Sigmoid colon (tissue), 4 donors: ENCODE measurements at regions not wholly inside any gene's neighbourhood (a gene's known extent, or its start where the extent isn't known, plus 50 kb on each side); places are given as distances from the start of the nearest gene placed in this dataset.

Source experiments
- EP300 ChIP-seq, 4 donors: sonication (generic); formaldehyde crosslinking; IDR thresholded peaks; one replicate each; pipeline ENCODE4 v1.6.1; 2017; ENCODE audit warnings: antibody characterized with exemption in 4 of 4
- POLR2A ChIP-seq, 2 donors: fragments of 450-650 bp; IDR thresholded peaks; one replicate each; pipeline ENCODE4 v1.6.1; 2016; ENCODE audit warnings: antibody characterized with exemption in 2 of 2, mild to moderate bottlenecking in 2 of 2, moderate library complexity in 2 of 2
- POLR2AphosphoS5 ChIP-seq, 4 donors: sonication (generic); formaldehyde crosslinking; IDR thresholded peaks; one replicate each; pipeline ENCODE4 v1.6.1; 2017; ENCODE audit warnings: antibody characterized with exemption in 4 of 4
- TF ChIP-seq, protein P1 (sequence below), 4 experiments: fragments of 450-650 bp in 3 of 4; fragments of 200-600 bp in 1 of 4; IDR thresholded peaks; one replicate each; pipeline ENCODE4 v1.5.1; 2016 to 2019; ENCODE audit warnings: antibody characterized with exemption in 4 of 4, mild to moderate bottlenecking in 3 of 4, moderate library complexity in 2 of 4

DNA sequence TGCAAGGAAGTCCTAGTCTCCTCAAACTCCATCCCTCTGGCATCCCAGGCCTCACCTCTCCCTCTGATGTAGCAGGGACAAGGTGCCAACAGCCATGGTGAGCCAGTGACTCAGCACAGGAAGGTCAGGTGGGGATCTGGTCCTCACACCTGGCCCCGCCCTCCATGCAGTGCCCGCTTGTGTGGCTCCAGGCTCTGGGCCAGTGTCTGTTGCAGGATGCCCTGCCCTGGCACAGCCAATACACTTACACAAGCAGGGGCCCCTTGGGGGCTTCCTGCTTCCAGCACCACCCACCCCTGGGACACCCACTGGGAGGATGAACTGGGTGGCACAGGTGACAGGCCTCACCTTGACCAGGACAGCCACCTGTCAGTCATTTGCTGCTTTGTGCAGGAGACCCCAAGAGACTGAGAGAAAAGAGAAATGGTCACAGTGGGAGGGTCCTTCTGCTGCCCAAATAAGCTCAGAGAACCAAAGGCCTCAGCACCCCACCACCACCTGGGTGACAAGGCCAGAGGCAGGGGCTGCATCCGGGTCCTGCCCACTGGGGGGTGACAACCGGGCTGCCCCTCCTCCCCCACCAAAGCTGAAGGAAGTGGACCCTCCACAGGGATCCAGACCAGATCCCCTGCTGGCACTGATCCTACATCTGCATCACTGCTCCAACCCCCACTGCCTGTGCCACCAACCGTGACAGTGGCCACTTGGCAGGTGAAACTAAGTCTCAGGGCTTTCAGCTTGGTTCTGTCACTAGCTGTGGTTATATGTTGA lies 658.8 kb upstream of the DEFB115 start:
- no peak for TF ChIP-seq POLR2AphosphoS5 (IDR thresholded peaks at IDR 0.05)
- TF ChIP-seq, protein P1, sequence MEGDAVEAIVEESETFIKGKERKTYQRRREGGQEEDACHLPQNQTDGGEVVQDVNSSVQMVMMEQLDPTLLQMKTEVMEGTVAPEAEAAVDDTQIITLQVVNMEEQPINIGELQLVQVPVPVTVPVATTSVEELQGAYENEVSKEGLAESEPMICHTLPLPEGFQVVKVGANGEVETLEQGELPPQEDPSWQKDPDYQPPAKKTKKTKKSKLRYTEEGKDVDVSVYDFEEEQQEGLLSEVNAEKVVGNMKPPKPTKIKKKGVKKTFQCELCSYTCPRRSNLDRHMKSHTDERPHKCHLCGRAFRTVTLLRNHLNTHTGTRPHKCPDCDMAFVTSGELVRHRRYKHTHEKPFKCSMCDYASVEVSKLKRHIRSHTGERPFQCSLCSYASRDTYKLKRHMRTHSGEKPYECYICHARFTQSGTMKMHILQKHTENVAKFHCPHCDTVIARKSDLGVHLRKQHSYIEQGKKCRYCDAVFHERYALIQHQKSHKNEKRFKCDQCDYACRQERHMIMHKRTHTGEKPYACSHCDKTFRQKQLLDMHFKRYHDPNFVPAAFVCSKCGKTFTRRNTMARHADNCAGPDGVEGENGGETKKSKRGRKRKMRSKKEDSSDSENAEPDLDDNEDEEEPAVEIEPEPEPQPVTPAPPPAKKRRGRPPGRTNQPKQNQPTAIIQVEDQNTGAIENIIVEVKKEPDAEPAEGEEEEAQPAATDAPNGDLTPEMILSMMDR (IDR thresholded peaks at IDR 0.05): no peak
- TF ChIP-seq POLR2A (IDR thresholded peaks at IDR 0.05): no peak
- TF ChIP-seq EP300 (IDR thresholded peaks at IDR 0.05): no peak
